ENCODE measurements at regions not wholly inside any gene's neighbourhood (a gene's known extent, or its start where the extent isn't known, plus 50 kb on each side); places are given as distances from the start of the nearest gene placed in this dataset.

DNA sequence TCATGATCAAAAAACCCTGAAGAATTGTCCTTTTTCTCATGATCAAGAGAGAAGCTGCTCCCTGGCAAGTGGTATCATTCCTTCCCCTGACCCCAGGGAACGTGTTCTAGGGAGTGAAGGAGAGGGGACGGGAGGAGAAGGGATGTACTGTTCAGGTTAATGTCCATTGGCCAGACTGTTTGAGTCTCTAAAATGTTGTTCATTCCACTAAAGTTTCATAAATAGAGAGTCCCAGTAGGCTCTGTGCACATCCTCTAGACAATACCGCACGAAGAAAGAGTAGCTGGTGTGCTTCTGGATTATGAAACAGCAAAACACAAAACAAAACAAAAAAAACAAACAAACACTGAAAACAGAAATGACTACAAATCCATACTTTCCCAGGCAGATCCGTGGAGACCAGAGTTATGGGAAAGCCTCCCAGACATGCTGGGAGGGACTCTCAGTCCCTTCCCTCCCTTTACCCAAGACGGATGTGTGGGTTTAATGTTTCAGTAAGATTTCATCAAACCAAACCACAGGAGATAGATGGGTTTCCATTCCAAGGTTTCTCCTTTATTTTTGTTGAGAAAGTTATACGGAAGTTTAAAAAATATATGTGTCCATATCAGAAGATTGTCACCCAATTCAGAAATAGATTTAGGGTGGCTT is 66.5 kb upstream of the TNS3 start:
- Histone ChIP-seq H3K27me3 (no peaks in the 10 kb centered on the region), H3K4me1 (ENCODE audit: insufficient read depth) (peaks cover 3% of the 10 kb centered on the region), H3K36me3 (no peaks in the 10 kb centered on the region), H3K4me3 (no peak overlapping the region), H3K27ac (no peak overlapping the region), H3K9me3 (no peaks in the 10 kb centered on the region)
- TF ChIP-seq, protein P1, sequence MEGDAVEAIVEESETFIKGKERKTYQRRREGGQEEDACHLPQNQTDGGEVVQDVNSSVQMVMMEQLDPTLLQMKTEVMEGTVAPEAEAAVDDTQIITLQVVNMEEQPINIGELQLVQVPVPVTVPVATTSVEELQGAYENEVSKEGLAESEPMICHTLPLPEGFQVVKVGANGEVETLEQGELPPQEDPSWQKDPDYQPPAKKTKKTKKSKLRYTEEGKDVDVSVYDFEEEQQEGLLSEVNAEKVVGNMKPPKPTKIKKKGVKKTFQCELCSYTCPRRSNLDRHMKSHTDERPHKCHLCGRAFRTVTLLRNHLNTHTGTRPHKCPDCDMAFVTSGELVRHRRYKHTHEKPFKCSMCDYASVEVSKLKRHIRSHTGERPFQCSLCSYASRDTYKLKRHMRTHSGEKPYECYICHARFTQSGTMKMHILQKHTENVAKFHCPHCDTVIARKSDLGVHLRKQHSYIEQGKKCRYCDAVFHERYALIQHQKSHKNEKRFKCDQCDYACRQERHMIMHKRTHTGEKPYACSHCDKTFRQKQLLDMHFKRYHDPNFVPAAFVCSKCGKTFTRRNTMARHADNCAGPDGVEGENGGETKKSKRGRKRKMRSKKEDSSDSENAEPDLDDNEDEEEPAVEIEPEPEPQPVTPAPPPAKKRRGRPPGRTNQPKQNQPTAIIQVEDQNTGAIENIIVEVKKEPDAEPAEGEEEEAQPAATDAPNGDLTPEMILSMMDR (IDR thresholded peaks at IDR 0.05) = no peak
- TF ChIP-seq POLR2A (IDR thresholded peaks at IDR 0.05) (no peak), EP300 (IDR thresholded peaks at IDR 0.05) (no peak)
- DNase-seq = no peak
- intact Hi-C loops (cut with DNase I) = no loop called here
- 31 to 42% (median 35%) methylated on average over 7 of the region's 7 CpGs for WGBS, 3 donors

DNA sequence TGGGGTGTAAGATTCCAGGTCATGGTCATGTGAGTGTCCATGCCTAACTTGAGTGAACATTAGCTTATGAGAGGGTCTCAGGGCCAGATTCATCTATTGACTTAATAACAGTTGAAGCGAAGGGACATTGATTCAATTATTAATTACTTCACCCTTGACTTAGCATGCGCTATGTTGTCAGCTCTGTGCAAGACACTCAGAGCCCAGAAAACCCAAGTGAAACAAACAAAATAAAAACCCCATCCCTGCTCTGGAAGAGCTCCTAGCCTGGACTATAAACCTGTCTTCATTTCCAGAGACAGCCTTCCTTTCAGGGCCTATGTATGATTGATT is 66.0 kb upstream of the TNS3 start:
- H3K4me3 ChIP-seq = no peak overlapping the region

DNA sequence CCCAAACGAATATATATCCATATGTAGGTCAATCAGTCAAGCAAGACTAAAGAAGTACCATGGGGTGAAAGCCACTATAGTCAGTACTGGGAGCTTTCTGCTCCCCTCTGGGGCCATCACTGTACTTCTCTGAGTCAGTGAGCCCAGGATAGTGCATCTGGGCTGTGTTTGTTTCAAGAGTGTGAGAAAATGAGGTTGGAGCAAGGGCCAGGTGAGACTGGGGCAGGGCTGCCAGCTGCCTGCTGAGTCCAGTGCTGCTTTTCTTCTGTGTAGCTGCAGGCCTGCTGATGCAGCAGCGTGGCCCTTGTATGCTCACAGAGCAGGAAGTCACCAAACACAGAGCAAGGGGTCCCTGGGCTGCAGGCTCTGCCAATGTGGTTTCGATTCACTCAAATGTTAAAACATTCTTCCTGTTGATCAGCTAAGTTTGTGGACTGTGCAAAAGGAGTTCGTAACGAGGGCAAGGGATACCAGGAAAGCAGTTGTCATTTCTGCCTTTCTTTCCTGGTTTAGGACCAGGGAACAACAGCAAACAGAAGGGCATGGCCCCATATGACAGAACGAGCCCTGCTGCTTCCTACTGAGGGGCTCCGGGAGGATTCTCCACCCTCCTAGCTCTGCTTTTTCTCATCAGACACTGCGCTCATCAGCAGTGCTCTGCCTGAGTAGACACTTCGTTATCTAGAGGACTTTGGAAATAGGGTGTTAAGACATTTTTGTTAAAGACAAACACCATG is 65.4 kb upstream of the TNS3 start:
- peaks cover 3% of the 10 kb centered on the region for H3K4me1 ChIP-seq (ENCODE audit: insufficient read depth)
- TF ChIP-seq, protein P1 (IDR thresholded peaks at IDR 0.05) = no peak
- no peak for TF ChIP-seq POLR2A (IDR thresholded peaks at IDR 0.05)
- no peak overlapping the region for H3K4me3 ChIP-seq
- H3K36me3 ChIP-seq = no peaks in the 10 kb centered on the region
- intact Hi-C loops (cut with DNase I) = no loop called here
- H3K27me3 ChIP-seq = no peaks in the 10 kb centered on the region
- no peaks in the 10 kb centered on the region for H3K9me3 ChIP-seq
- 66 to 77% (median 67%) methylated on average over 9 of the region's 9 CpGs for WGBS, 3 donors
- H3K27ac ChIP-seq = no peak overlapping the region
- DNase-seq = no peak

More for the DNA sequence above, 66.0 kb upstream of the TNS3 start:
- Histone ChIP-seq H3K9me3 (no peaks in the 10 kb centered on the region), H3K36me3 (no peaks in the 10 kb centered on the region), H3K4me1 (ENCODE audit: insufficient read depth) (peaks cover 3% of the 10 kb centered on the region), H3K27me3 (no peaks in the 10 kb centered on the region), H3K27ac (no peak overlapping the region)
- intact Hi-C loops (cut with DNase I) = no loop called here
- no peak for TF ChIP-seq POLR2A (IDR thresholded peaks at IDR 0.05)
- TF ChIP-seq, protein P1 (IDR thresholded peaks at IDR 0.05) = no peak
- TF ChIP-seq EP300 (IDR thresholded peaks at IDR 0.05) = no peak
- WGBS, 3 donors = 93 to 98% (median 97%) methylated on average over 2 of the region's 2 CpGs
- no peak for DNase-seq

DNA sequence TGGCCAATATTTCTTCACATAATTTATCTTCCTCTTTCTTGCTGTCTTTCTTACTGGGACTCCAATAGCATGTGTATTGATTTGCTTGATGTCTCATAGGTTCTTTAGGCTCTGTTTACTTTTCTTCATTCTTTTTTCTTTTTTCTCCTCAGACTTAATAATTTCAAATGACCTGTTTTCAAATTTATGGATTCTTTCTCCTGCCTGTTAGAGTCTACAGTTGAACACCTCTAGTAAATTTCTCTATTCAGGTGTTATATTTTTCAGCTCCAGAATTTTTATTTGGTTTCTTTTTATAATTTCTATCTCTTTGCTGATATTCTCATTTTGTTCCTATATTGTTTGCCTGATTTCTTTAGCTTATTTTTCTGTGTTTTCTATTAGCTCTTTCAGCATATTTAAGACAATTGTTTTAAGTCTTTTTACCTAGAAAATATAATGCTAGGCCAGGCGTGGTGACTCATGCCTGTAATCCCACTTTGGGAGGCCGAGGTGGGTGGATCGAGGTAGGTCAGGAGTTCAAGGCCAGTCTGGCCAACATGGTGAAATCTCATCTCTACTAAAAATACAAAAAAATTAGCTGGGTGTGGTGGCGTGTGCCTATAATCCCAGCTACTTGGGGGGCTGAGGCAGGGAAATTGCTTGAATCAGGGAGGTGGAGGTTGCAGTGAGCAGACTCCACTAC is 61.9 kb upstream of the TNS3 start:
- Histone ChIP-seq H3K4me1 (ENCODE audit: insufficient read depth) (peaks cover 2% of the 10 kb centered on the region), H3K27me3 (no peaks in the 10 kb centered on the region), H3K9me3 (no peaks in the 10 kb centered on the region), H3K4me3 (no peak overlapping the region), H3K36me3 (no peaks in the 10 kb centered on the region), H3K27ac (no peak overlapping the region)
- no peak for DNase-seq
- intact Hi-C loops (cut with DNase I) = no loop called here
- WGBS, 3 donors = 72 to 81% (median 75%) methylated on average over 4 of the region's 4 CpGs
- TF ChIP-seq, protein P1 (IDR thresholded peaks at IDR 0.05) = no peak
- TF ChIP-seq EP300 (IDR thresholded peaks at IDR 0.05) (no peak), POLR2A (IDR thresholded peaks at IDR 0.05) (no peak)
